ENCODE measurements at regions not wholly inside any gene's neighbourhood (a gene's known extent, or its start where the extent isn't known, plus 50 kb on each side); places are given as distances from the start of the nearest gene placed in this dataset.
"Not testable (repeated sequence)": the region's sequence is repeated elsewhere in the genome, so short reads cannot be mapped to it uniquely, and the experiment has no call there.

DNA sequence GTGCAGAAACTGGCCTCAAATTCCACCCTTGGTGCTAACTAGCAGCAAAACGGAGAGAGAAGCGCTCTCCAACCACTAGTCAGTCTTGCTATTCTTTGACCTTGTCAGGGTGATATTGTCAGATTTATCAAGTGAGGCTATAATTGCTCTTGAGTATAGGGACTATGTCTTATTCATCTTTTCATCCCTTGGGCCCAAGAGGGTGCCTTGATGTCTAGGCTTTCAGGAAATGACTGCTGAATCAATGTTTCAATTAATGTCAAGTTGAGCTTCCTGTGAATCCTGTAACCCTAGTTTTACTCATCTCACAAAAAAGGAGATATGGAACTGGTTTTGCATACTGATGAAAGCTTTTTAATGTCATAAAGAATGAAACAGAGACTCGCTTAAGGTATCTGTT, 701.3 kb downstream of the EDEM1 start:
- DNase-seq = no peak

DNA sequence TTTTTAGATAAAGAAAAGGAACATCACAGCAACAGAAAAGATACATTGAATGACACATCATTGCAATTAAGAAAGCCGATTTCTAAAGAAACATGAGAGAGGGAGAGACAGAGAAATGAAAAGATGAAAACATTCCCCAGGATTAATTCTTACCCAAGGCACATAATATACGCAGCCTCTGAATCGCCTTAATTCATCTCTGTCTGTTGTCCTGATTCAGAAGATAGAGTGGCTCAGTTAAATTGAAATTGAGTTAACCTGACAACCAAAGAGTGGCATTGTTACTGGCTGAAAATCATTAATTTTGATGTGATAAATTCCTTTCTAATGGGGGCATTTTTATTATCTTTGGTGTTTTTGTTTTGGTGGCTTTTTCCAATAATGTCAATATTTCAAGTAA, 701.9 kb downstream of the EDEM1 start:
- DNase-seq = no peak

DNA sequence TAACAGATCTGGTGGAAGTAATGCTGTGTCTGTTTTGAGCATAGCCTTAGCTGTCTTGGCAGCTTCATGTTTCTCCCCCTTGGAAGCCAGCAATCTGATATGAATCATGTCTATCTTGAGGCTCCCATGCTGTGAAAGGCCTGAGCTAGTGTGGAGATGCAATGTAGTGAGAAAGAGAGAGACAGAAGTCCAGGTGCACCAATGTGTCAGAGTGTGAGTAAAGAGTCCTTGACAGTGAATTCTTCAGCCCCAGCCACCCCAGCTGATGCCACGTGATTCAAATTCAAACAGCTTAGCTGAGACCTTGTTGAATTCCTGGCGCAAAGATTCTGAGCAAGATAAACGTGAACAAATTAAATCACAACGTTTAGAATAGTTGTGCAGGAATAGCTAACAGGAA, 704.2 kb downstream of the EDEM1 start:
- DNase-seq = no peak

DNA sequence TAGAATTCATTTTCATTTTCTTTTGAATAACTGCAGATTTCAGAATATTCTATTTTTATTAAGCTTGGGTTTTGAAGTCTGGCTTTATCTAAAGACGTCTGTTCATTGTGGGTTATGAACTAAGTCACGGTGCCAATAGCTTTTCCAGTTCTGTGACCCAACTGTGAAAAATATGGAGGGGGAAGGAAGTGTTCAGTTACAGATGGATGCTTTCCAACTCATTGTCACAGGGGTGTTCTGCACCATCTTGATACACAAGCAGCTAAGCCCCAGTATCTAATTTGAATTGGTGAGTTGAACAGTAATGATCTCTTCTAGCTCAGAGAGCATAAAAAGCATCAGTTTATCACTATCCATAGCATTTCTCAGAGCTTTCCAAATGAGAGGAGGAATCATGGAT, 710.6 kb downstream of the EDEM1 start:
- no peak for DNase-seq

DNA sequence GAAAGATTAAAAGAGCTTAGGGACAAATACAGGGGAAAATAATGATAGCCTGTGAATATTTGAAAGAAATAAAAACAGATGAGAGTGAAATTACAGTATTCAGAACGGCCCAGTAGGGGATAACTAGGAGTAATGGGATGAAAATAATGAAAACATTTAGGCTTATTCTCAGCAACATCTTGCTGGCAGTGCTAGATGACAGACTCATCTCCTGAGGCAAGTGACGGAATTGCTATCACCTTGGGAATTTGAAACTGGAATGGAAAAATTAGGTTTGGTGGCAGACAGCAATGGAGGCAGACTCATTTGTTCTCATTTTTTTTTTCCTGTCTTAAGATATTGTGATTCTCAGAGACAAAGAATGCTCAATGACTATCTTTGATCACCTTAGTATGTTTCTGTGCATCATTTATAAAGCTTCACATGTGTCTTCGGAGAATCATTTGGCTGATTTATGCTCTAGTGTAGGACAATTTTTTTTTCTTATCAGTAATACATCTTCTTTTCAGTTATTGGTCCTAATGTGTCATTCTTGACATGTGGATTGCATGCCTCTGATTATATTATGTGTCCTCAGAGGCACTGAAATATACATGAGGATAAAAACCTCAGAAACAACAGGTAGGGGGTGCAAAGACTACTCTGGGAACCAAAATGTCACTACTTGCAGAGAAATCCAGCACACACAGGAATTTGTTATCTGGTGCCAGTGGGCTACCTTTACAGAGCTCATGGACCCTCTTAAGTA, 711.7 kb downstream of the EDEM1 start:
- no peak for DNase-seq

DNA sequence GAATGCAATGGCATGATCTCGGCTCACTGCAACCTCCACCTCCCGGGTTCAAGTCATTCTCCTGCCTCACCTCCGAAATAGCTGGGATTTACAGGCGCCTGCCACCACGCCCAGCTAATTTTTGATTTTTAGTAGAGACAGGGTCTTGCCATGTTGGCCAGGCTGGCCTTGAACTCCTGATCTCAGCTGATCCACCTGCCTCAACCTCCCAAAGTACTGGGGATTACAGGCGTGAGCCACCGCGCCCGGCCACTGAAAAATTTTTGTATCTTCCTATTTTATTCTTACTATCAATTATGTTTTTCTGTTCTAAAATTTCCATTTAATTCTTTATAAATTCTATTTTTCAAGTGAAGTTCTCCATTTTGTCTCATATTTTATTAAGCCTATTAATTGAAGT, 730.4 kb downstream of the EDEM1 start:
- no peak for DNase-seq

DNA sequence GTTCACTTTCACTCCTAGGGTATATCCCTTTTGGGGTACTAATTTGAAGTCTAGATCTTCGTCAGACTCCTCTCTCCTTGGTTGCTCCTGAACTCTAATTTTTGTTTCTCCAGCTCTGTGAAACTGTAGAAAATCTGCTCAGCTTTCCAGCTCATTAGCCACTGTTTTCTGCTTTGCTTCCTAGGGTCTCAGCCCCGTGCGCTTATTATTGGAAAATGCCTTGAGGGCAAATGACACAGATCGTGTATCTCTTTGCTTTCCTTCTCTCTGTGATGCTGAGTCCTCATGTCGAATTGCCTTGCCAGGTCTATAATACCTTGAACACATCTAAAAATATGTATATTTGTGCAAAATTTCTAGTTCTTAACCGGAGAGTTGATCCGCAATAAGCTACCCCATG, 731.1 kb downstream of the EDEM1 start:
- no peak for DNase-seq

DNA sequence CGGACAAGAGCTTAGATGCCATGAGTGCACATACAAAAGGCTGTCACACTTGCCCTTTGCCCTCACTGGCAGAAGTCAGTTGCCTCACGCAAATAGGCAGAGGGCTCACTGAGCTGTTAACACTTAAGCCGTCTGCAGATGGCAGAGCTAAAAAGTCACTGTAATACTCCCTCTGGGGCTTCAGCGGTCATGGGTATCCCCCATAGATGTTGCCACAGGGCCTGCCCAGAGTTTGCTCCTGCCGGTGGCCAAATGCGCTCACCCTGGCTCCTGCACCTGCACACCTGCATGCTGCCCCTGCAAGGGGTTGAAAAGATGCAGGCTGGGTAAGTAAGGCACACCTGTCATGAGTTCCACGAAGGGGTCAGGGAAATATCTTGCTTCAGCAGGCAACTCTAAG, 741.5 kb downstream of the EDEM1 start:
- no peak for DNase-seq

DNA sequence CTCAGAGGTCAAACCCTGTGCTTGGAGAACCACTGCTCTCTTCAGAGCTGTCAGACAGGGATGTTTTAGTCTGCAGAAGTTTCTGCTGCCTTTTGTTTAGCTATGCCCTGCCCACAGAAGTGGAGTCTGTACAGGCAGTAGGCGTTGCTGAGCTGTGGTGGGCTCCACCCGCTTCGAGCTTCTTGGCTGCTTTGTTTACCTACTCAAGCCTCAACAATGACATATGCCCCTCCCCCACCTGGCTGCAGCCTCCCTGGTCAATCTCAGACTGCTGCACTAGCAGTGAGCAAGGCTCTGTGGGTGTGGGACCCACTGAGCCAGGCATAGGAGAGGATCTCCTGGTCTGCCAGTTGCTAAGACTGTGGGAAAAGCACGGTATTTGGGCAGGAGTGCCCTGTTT, 756.6 kb downstream of the EDEM1 start:
- DNase-seq = not testable (repeated sequence)

DNA sequence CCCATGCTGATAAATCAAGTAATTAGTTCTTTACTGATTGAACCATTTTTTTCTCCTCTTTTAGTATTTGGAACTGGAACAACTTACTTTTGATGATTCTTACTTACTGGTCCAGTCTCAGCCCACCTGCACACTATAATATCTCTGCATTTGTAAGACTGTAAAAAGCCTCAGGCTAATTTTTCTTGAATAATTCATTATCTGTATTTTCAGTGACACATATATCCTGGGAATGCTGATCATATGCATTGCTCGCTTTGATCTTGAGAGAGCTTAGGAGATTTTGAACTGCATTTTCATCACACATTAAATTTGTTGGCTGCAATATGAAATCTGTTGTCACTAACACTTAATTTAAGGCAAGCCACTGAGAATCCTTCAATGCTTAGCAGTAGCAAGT, 760.6 kb downstream of the EDEM1 start:
- DNase-seq = no peak

DNA sequence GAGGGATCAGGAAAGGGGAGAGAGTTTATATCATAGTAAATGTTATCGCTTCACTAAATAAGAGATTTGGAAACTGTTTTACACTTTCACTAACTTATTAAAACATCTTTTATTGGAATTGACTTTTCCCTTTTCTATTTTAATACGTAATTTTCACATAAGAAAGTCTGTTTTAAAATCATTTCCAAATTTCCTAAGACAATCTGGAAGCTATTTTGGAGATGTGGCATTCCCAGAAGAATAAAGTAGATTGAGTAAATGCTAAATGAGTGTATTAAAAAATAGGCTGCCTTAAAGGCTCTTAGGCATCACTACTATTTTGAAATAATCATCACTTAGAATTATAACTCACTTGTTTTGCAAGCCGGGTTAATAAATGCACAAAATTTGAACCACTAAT, 763.5 kb downstream of the EDEM1 start:
- DNase-seq = no peak

DNA sequence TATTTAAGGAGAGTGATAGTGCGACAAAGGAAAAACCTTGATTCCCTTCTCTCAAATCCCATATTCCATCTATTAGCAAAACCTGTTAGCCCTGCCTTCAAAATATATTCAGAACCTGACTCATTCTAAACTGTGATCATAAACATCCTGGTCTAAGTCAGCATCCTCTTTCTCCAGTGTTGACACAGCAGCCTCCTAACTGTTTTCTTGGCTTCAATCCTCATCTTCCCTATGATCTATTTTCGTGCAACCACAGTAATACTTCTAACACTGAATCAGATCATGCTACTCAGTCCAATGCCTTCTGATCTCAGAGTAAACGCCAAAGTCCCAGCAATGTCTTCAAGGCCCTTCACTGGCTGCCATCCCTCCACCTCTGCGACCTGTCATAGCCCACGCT, 785.1 kb downstream of the EDEM1 start:
- DNase-seq = no peak

DNA sequence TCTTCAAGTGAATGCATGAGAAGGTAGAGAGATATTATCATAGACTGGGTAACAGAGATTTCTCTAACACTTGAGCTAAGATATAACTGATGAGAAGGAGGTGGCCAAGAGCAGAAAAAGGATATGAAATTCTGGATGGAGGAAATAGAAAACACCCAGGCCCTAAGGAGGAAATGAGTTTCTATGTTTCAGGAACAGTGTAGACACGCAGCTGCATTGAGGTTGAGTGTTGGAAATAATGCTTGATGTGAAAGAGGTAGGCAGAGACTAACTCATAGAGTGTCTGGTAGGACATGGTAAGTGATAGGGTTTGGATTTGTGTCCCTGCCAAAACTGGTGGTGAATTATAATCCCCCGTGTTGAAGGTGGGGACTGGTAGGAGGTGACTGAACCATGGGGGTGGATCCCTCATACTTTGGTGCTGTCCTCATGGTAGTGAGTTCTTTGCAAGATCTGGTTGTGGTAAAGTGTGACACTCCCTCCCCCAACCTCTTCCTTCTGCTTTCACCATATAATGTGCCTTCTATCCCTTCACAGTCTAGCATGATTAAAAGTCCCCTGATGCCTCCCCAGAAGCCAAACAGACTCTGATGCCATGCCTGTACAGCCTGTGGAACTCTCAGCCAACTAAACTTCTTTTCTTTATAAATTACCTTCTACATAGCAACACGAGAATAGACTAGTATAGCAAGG, 787.3 kb downstream of the EDEM1 start:
- no peak for DNase-seq

DNA sequence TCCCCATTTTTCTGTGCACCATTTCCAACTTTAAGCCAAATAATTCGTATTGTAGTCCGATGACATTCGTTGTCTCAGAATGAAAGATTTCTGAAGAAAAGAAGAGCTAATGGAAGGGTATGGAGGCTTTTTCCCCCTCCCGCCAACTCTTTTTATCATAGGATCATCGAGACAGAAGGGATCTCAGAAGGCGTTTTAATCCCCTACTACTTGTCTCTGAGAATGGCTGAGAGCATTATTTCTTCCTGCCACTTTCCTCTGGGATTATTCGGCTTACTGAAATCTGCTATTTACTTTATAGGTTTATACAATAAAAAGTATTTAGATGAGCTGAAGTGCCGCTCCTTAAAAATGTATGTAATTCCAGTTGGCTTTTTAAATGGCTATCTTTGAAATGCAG, 789.8 kb downstream of the EDEM1 start:
- no peak for DNase-seq

DNA sequence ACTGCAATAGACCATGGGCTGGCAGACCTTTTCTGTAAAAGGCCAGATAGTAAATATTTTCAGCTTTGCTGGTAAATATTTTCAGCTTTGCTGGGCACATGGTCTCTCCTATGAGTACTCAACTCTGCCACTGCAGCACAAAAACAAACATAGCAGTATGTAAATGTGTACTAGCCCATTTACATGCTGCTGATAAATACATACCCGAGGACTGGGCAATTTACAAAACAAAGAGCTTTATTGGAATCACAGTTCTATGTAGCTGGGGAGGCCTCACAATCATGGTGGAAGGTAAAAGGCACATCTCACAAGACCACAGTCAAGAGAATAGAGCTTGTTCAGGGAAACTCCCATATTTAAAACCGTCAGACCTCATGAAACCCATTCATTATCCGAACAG, 793.0 kb downstream of the EDEM1 start:
- DNase-seq = no peak

DNA sequence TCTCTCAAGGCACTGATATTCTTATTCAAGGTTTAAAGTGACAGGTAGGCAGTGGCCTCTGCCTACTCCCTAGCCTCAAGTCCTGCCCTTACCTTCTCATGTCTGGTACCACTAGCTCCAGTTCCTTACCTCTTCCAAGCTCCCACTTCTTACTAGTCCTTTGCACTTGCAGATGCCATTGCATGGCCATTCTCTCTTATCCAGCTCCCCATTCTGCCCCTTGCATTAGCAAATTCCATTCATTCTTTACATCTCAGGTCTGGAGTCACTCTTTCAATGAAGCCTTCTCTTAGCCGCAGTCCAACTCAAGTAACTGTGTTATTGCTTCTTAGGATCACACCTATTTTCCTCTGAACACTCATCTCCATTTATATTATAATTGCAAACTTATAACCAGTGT, 807.1 kb downstream of the EDEM1 start:
- no peak for DNase-seq

DNA sequence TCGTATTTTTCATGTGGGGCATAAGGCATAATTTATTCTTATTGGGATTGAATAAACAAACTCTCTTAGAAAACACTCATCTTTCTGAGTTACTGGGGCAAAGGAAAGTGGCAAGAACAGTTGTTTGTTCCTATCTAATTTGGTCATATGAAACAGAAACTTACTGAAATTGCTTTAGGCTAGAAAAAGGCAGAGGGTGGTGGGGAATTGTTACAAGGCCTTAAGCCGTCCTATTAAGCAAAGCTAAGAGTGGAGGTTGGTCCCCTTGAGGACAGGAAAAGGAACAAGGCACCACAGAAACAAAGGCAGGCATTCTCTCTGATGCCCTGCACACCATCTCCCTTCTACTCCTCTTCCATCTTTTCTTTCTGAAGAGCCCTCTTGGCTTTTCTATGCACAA, 830.9 kb downstream of the EDEM1 start:
- no peak for DNase-seq

DNA sequence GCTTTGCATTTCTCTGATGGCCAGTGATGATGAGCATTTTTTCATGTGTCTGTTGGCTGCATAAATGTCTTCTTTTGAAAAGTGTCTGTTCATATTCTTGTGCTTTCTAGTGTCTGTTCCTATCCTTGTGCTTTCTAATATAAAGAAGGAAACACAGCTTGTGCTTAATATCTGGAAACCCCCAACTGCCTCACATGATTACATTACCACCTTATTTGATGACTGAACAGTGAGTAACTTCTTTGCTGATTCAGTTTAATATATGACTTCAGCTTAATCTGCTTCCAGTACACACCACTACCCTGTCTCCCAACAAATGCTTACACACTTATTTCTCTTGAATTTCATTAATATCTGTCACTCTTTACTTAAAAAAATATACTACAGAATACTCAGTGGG, 835.1 kb downstream of the EDEM1 start:
- DNase-seq = no peak

DNA sequence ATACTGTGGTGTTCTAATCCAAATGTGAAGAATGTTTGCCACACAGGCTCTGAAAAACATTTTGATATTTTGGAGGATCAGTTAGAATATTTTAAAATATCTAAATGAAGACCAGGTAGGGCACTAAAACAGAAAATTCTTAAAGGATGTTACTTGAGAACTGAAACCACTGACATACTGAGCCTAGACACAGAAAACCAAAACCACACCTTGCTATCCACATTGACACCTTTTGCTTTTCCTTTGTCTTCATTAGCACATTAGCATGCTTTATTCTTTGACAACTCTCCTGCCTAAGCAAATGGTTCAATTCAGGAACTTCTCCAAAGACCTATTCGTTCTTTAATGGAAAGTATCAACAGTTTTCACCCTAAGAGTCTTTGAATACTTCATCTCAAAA, 835.9 kb upstream of the GRM7 start:
- DNase-seq = no peak

DNA sequence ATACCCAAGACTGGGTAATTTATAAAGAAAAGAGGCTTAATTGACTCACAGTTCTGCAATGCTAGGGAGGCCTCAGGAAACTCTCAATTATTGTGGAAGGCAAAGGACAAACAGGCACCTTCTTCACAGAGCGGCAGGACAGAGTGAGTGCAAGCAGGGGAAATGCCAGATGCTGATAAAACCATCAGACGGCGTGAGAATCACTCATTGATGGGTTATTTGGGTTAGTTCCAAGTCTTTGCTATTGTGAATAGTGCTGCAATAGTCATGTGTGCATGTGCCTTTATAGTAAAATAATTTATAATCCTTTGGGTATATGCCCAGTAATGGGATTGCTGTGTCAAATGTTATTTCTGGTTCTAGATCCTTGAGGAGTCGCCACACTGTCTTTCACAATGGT, 830.3 kb upstream of the GRM7 start:
- not testable (repeated sequence) for DNase-seq

DNA sequence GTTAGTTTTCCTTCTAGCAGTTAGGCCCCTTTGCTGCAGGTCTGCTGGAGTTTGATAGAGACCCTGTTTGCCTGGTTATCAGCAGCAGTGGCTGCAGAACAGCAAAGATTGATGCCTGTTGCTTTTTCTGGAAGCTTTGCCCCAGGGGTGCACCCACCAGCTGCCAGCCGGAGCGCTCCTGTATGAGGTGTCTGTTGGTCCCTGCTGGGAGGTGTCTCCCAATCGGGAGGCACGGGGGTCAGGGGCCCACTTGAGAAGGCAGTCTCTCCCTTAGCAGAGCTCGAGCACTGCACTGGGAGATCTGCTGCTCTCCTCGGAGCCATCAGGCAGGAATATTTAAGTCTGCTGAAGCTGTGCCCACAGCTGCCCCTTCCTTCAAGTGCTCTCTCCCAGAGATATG, 825.3 kb upstream of the GRM7 start:
- no peak for DNase-seq

DNA sequence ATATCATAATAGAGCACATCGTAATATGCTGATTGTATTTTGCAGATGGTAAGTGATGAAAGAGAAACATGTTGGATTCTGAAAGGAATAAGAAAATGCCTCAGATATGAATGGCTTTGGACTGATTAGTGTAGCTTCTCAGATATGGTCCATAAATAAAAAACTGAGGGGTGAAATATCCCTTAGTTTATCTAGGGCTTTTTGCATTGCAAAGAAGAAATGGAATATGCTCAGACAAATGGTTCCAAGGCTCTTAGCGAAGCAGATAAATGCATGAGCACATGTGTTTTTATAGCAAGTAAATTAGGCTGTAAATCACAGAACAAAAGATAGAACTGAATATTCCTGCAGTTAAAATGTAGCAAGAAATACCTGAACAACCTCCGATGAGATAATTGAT, 820.9 kb upstream of the GRM7 start:
- no peak for DNase-seq

DNA sequence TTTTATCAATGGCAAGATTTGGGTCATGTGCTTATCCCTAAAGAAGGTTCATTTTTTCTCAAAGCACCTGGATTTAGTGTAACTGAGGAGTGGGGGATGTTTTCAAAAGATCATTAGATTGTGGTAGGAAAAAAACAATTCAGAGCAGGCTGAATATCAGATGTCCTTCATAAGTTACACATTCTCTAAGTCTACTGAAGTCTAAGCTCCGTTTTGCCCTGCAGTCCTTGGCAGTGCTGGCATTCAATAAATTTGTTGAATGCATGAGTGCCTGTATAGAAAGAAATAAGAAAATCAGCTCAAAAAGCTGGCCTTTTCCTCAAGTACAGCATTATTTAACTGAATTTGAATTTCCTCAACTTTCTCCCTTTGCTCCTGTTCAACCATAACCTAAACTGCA, 819.0 kb upstream of the GRM7 start:
- DNase-seq = no peak

DNA sequence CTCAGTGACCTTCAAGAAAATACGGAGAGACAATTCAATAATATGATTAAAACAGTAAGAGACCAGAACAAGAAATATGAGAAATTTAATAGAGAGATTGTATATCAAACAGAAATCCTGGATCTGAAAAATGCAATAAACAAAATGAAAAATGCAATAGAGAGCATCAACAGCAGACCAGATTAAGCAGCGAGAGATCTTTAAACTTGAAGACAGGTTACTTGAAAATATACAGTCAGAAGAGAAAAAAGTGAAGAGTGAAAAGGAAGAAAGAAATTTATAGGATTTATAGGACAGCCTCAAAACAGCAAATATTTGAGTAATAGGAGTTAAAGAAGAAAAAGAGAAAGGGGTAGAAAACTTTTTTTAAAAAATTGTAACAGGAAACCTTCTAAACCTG, 813.9 kb upstream of the GRM7 start:
- DNase-seq = no peak

DNA sequence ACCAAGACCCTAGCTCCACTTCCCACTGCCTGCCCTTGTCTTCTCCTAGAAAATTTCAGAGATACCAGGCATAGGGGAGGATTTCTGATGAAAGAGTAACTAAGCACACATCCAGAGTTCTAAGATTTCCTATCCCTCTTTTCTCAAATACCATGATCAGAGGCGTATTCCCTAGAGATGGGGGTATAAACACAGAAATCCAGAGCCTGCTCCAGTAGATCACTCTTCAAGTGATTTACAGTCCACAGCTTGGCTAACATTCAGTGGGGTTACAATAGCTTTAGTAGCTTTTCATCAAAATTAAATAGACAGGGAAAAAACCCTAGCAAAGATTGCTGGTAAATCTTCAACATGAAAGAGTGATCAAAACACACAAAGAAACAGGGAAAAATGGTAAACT, 800.7 kb upstream of the GRM7 start:
- DNase-seq = no peak

Data from midbrain (tissue), 1 donor.